PC-3 (cell line): ENCODE measurements at regions not wholly inside any gene's neighbourhood (a gene's known extent, or its start where the extent isn't known, plus 50 kb on each side); places are given as distances from the start of the nearest gene placed in this dataset.

Source experiments
- ATAC-seq: fragments of 200-7000 bp; cut with Tn5 transposase; 2 replicates; pipeline ENCODE4 v1.9.1; 2020; ENCODE audit warnings: mild to moderate bottlenecking, moderate library complexity
- BruUV-seq: library from RNA; stranded (reverse); fragments of 400-500 nt; replicated peaks from 2 replicates; lab custom pipeline; 2021; lab: Mats Ljungman, UMichigan
- CTCF ChIA-PET: fragments of 300-600 bp; sonication (Branson Sonifier 250); formaldehyde crosslinking; loops from one replicate; lab custom pipeline; 2022; ENCODE audit warnings: antibody characterized with exemption; lab: Charles Lee
- POLR2A ChIA-PET: fragments of 300-600 bp; sonication (Branson Sonifier 250); formaldehyde crosslinking; loops from one replicate; lab custom pipeline; 2022; ENCODE audit warnings: antibody characterized with exemption; ENCODE audit not compliant: unreplicated experiment; lab: Charles Lee
- DNase-seq: peaks from one replicate; pipeline ENCODE4 v3.0.0-alpha.2; 2015
- H2AFZ ChIP-seq: fragments of 300-600 bp; sonication (generic); 2 replicates; pipeline ENCODE4 v1.6.0; 2016; ENCODE audit warnings: antibody characterized with exemption, low read length
- H3F3A ChIP-seq: fragments of 300-600 bp; sonication (generic); one replicate; pipeline ENCODE4 v1.6.0; 2017; ENCODE audit warnings: antibody characterized with exemption, low read length, control low read depth, mild to moderate bottlenecking; ENCODE audit not compliant: unreplicated experiment
- H3K27ac ChIP-seq: fragments of 300-600 bp; sonication (generic); 2 replicates; pipeline ENCODE4 v1.5.1; 2016; ENCODE audit warnings: mild to moderate bottlenecking, low read length
- H3K27me3 ChIP-seq: fragments of 300-600 bp; sonication (generic); 2 replicates; pipeline ENCODE4 v1.6.1; 2016; ENCODE audit warnings: low read length, mixed read lengths
- H3K36me3 ChIP-seq: fragments of 300-600 bp; sonication (generic); 2 replicates; pipeline ENCODE4 v1.6.1; 2016; ENCODE audit warnings: low read depth, mixed run types, low read length, mixed read lengths
- H3K4me1 ChIP-seq: fragments of 300-600 bp; sonication (generic); 2 replicates; pipeline ENCODE4 v1.5.1; 2016; ENCODE audit warnings: low read length; ENCODE audit not compliant: insufficient read depth
- H3K4me2 ChIP-seq: fragments of 300-600 bp; sonication (generic); 2 replicates; pipeline ENCODE4 v1.6.0; 2016; ENCODE audit warnings: low read length
- H3K4me3 ChIP-seq: fragments of 300-600 bp; sonication (generic); 2 replicates; pipeline ENCODE4 v1.5.1; 2016; ENCODE audit warnings: mild to moderate bottlenecking, low read length, mixed read lengths
- H3K79me2 ChIP-seq: fragments of 300-600 bp; sonication (generic); 2 replicates; pipeline ENCODE4 v1.6.1; 2017; ENCODE audit warnings: low read length, mixed read lengths
- H3K9ac ChIP-seq: fragments of 300-600 bp; sonication (generic); 2 replicates; pipeline ENCODE4 v1.6.0; 2016; ENCODE audit warnings: mild to moderate bottlenecking, low read length
- H3K9me2 ChIP-seq: fragments of 300-600 bp; sonication (generic); replicated peaks from 2 replicates; pipeline ENCODE4 v1.6.1; 2016; ENCODE audit warnings: mixed run types, low read length, mixed read lengths
- H3K9me3 ChIP-seq: fragments of 300-600 bp; sonication (generic); 2 replicates; pipeline ENCODE4 v1.6.1; 2016; ENCODE audit warnings: low read length, mixed read lengths
- H4K20me1 ChIP-seq: fragments of 300-600 bp; sonication (generic); 2 replicates; pipeline ENCODE4 v1.6.1; 2016; ENCODE audit warnings: low read length, mixed read lengths
- EZH2 ChIP-seq: fragments of 300-600 bp; sonication (generic); IDR thresholded peaks from one replicate; pipeline ENCODE4 v1.6.1; 2017; ENCODE audit warnings: antibody characterized with exemption, mild to moderate bottlenecking, low read length; ENCODE audit not compliant: unreplicated experiment
- EZH2phosphoT487 ChIP-seq: fragments of 300-600 bp; sonication (generic); IDR thresholded peaks from 2 replicates; pipeline ENCODE4 v1.6.1; 2018; ENCODE audit warnings: mild to moderate bottlenecking, antibody characterized with exemption, low read length, borderline replicate concordance
- intact Hi-C: fragments of 100-400 bp; cut with micrococcal nuclease; formaldehyde crosslinking; loops from 2 replicates; pipeline ENCODE4 v1.9.0; 2023
- TF ChIP-seq, protein P1 (sequence below): fragments of 300-600 bp; sonication (generic); conservative IDR thresholded peaks from 2 replicates; pipeline ENCODE4 v1.5.1; 2017; ENCODE audit warnings: antibody characterized with exemption, low read depth, mild to moderate bottlenecking, low read length

DNA sequence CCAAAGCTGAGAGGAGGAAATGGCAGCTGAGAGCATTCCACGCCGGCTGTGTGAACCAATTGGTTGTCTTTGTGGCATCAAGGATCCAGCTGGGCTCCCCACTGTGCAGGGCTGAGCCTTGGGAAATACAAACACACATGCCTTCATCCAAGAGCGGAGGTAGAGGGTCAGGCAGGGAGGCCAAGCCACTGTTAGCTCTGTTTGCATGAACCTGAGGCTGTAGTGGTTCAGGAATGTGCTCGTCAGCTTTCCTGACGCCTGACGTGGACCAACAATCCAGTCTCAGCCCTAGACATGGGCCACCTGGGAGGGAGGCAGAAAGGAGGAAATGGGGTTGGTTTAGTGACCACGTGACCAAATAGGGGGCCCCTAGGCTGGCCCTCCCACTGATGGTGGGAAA, 276.9 kb downstream of the TLE3 start:
- Histone ChIP-seq H2AFZ (no peak overlapping the region), H3K4me3 (no peak overlapping the region), H3K27ac (no peak overlapping the region), H3K4me2 (no peak overlapping the region), H3K27me3 (peaks cover 58% of the 10 kb centered on the region), H4K20me1 (no peaks in the 10 kb centered on the region), H3K9me3 (no peaks in the 10 kb centered on the region), H3K79me2 (no peaks in the 10 kb centered on the region), H3K9me2 (no peaks in the 10 kb centered on the region), H3K9ac (no peak overlapping the region), H3F3A (no peaks in the 10 kb centered on the region), H3K36me3 (no peaks in the 10 kb centered on the region), H3K4me1 (no peaks in the 10 kb centered on the region)
- no TSS peak for BruUV-seq
- TF ChIP-seq, protein P1, sequence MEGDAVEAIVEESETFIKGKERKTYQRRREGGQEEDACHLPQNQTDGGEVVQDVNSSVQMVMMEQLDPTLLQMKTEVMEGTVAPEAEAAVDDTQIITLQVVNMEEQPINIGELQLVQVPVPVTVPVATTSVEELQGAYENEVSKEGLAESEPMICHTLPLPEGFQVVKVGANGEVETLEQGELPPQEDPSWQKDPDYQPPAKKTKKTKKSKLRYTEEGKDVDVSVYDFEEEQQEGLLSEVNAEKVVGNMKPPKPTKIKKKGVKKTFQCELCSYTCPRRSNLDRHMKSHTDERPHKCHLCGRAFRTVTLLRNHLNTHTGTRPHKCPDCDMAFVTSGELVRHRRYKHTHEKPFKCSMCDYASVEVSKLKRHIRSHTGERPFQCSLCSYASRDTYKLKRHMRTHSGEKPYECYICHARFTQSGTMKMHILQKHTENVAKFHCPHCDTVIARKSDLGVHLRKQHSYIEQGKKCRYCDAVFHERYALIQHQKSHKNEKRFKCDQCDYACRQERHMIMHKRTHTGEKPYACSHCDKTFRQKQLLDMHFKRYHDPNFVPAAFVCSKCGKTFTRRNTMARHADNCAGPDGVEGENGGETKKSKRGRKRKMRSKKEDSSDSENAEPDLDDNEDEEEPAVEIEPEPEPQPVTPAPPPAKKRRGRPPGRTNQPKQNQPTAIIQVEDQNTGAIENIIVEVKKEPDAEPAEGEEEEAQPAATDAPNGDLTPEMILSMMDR = no peak
- no peak for TF ChIP-seq EZH2
- TF ChIP-seq EZH2phosphoT487 = no peak
- intact Hi-C loops = no loop called here
- no peak for DNase-seq
- CTCF ChIA-PET = no interaction called here
- no peak for ATAC-seq
- POLR2A ChIA-PET = no interaction called here

DNA sequence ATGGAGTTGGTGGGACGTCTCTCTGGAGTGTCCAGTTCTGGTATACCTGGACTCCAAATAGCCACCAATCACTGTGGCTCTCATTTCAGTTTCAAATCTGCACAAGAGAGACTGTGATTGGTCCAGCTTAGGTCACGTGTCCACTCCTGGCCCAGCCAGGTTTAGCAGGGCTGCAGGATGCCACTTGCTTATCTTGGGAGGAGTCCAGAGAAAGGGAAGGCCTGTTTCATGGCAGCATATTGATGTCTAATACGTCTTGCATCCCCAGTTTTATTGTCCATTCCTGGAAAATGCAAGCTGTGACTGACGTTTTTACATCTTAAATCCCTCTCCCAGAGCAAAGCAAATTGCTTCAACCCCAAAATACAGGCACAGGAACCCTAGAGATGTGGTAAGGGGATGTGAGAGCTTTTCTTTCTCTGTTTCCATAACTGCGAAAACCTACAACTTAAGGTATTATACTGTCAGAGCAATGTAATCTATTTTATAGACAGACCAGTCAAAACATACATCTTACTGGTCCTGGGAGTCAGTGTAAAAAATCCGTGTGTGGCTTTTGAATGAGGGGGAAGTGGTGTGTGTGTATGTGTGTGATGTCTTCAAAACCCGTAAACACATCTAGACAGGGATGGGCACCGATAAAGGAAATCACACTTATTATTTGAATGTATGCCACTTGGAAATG, 274.4 kb downstream of the TLE3 start:
- no peak overlapping the region for H2AFZ ChIP-seq
- H3K4me2 ChIP-seq = no peak overlapping the region
- H3K9me2 ChIP-seq = no peaks in the 10 kb centered on the region
- no peak for ATAC-seq
- H3K9me3 ChIP-seq = no peaks in the 10 kb centered on the region
- CTCF ChIA-PET = no interaction called here
- no peaks in the 10 kb centered on the region for H4K20me1 ChIP-seq
- H3K4me3 ChIP-seq = no peak overlapping the region
- H3K36me3 ChIP-seq = no peaks in the 10 kb centered on the region
- no TSS peak for BruUV-seq
- H3K79me2 ChIP-seq = no peaks in the 10 kb centered on the region
- peak; percentile 40 for DNase-seq
- H3K27me3 ChIP-seq = peaks cover 46% of the 10 kb centered on the region
- H3K9ac ChIP-seq = no peak overlapping the region
- no peaks in the 10 kb centered on the region for H3K4me1 ChIP-seq
- TF ChIP-seq, protein P1 = no peak
- TF ChIP-seq EZH2phosphoT487 (no peak), EZH2 (no peak)
- intact Hi-C loops = no loop called here
- POLR2A ChIA-PET = no interaction called here
- H3K27ac ChIP-seq = no peak overlapping the region
- H3F3A ChIP-seq = no peaks in the 10 kb centered on the region

DNA sequence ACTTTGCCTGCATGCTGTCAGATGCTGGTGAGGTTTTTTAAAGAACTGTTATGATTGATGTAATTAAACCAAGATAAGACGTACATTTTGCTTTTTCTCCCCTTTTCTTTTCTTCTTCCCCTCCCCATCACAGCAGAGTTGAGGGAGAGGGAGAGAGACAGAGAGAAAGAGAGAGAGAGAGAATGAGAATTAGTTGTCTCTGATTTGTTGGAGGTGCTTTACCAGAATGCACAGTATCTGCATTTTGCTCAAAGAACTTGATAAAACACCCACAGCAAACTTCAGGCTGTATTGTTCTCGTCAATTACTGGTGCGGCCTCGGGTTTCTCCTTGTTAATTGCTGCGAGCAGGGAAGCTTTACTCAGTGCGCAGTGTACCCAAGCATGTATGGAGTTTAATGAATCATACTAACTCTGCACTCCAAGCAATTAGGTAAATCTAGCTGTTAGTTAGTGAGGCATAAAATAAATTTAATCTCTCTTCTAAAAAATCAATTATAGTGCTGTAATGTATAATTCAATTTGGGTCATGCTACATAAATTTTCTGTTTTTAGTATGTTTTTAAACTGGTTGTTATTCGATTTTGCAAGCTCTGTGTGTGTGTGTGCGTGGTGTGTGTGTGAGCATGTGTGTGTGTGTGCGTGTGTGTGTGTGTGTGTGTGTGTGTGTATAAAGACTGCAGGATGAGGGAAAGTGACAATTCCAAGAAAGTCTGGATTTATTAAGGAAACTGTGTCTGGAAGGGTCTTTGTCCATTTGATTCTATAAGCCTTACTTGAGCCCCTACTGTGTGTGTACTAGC, 273.4 kb downstream of the TLE3 start:
- ChIA-PET POLR2A (no interaction called here), CTCF (interaction anchor here (0.6 kb wide), 1 partner anchor 496 kb away, joined by 3 read pairs; no protein-coding TSS in a partner anchor)
- intact Hi-C loops = no loop called here
- no peaks in the 10 kb centered on the region for H3K36me3 ChIP-seq
- H3K27ac ChIP-seq = no peak overlapping the region
- ATAC-seq (no peak), DNase-seq (no peak)
- H4K20me1 ChIP-seq = no peaks in the 10 kb centered on the region
- no peaks in the 10 kb centered on the region for H3K9me3 ChIP-seq
- H3K4me1 ChIP-seq = no peaks in the 10 kb centered on the region
- TF ChIP-seq EZH2phosphoT487 = no peak
- no peak for TF ChIP-seq EZH2
- TF ChIP-seq, protein P1 = no peak
- H2AFZ ChIP-seq = no peak overlapping the region
- no peaks in the 10 kb centered on the region for H3K79me2 ChIP-seq
- H3F3A ChIP-seq = no peaks in the 10 kb centered on the region
- H3K9me2 ChIP-seq = no peaks in the 10 kb centered on the region
- no peak overlapping the region for H3K9ac ChIP-seq
- no peak overlapping the region for H3K4me3 ChIP-seq
- peaks cover 37% of the 10 kb centered on the region for H3K27me3 ChIP-seq
- H3K4me2 ChIP-seq = no peak overlapping the region
- BruUV-seq = no TSS peak
